Neural progenitor cell (in vitro differentiated cells): ENCODE measurements at regions not wholly inside any gene's neighbourhood (a gene's known extent, or its start where the extent isn't known, plus 50 kb on each side); places are given as distances from the start of the nearest gene placed in this dataset.

Experiments
- DNase-seq: peaks from one replicate; pipeline ENCODE4 v3.0.0-alpha.2; 2016; ENCODE audit warnings: low spot score
- H2AFZ ChIP-seq: fragments of 200-600 bp; sonication (generic); replicated peaks from 2 replicates; pipeline ENCODE4 v1.6.1; 2016; ENCODE audit warnings: antibody characterized with exemption
- H3F3A ChIP-seq: fragments of 200-600 bp; sonication (generic); 2 replicates; pipeline ENCODE4 v1.6.1; 2016; ENCODE audit warnings: antibody characterized with exemption, low read depth
- H3K27ac ChIP-seq: fragments of 200-600 bp; sonication (generic); 2 replicates; pipeline ENCODE4 v1.5.1; 2016; ENCODE audit warnings: mild to moderate bottlenecking
- H3K27me3 ChIP-seq: fragments of 200-600 bp; sonication (generic); 2 replicates; pipeline ENCODE4 v1.6.1; 2016; ENCODE audit warnings: mild to moderate bottlenecking, moderate library complexity
- H3K36me3 ChIP-seq: fragments of 200-600 bp; sonication (generic); 2 replicates; pipeline ENCODE4 v1.5.1; 2016
- H3K4me1 ChIP-seq: fragments of 200-600 bp; sonication (generic); 2 replicates; pipeline ENCODE4 v1.6.1; 2016; ENCODE audit warnings: mixed run types
- H3K4me2 ChIP-seq: fragments of 200-600 bp; sonication (generic); 2 replicates; pipeline ENCODE4 v1.6.1; 2016
- H3K4me3 ChIP-seq: fragments of 200-600 bp; sonication (generic); 2 replicates; pipeline ENCODE4 v1.5.1; 2016
- H3K79me2 ChIP-seq: fragments of 200-600 bp; sonication (generic); 2 replicates; pipeline ENCODE4 v1.6.1; 2016; ENCODE audit warnings: low read depth
- H3K9ac ChIP-seq: fragments of 200-600 bp; sonication (generic); 2 replicates; pipeline ENCODE4 v1.6.1; 2016
- H3K9me3 ChIP-seq: fragments of 200-600 bp; sonication (generic); 2 replicates; pipeline ENCODE4 v1.5.1; 2016; ENCODE audit warnings: low read depth
- H4K20me1 ChIP-seq: fragments of 200-600 bp; sonication (generic); 2 replicates; pipeline ENCODE4 v1.6.1; 2016; ENCODE audit warnings: low read depth
- H3K27ac Mint-ChIP-seq: 3 replicates; pipeline ENCODE4 v1.8.0; 2021; ENCODE audit warnings: mixed read lengths
- H3K27me3 Mint-ChIP-seq: 2 replicates; pipeline ENCODE4 v1.8.0; 2022; ENCODE audit warnings: low read depth, mild to moderate bottlenecking, inconsistent platforms, moderate library complexity, mixed read lengths; ENCODE audit not compliant: insufficient read depth
- H3K36me3 Mint-ChIP-seq: 3 replicates; pipeline ENCODE4 v1.8.0; 2021; ENCODE audit warnings: mixed read lengths
- H3K4me1 Mint-ChIP-seq: 3 replicates; pipeline ENCODE4 v1.8.0; 2021; ENCODE audit warnings: mixed read lengths
- H3K4me3 Mint-ChIP-seq: 3 replicates; pipeline ENCODE4 v1.8.0; 2021; ENCODE audit warnings: mild to moderate bottlenecking, moderate library complexity, mixed read lengths
- H3K9me3 Mint-ChIP-seq: 3 replicates; pipeline ENCODE4 v1.8.0; 2020; ENCODE audit warnings: mixed read lengths
- CTCF ChIP-seq: fragments of 200-600 bp; sonication (generic); IDR thresholded peaks from 2 replicates; pipeline ENCODE4 v1.5.1; 2017; ENCODE audit warnings: antibody characterized with exemption, mild to moderate bottlenecking
- EZH2 ChIP-seq: fragments of 200-600 bp; sonication (generic); IDR thresholded peaks from 2 replicates; pipeline ENCODE4 v1.6.1; 2017; ENCODE audit warnings: antibody characterized with exemption, mild to moderate bottlenecking, moderate library complexity
- EZH2phosphoT487 ChIP-seq: fragments of 200-600 bp; sonication (generic); IDR thresholded peaks from 2 replicates; pipeline ENCODE4 v1.6.1; 2017; ENCODE audit warnings: antibody characterized with exemption

GRCh38 chr3:177473184-177473583 lies 275.9 kb upstream of the TBL1XR1 start:
- H3K4me3 Mint-ChIP-seq: no peak overlapping the region
- H3K36me3 Mint-ChIP-seq: no peaks in the 10 kb centered on the region
- no peaks in the 10 kb centered on the region for H3K27me3 ChIP-seq
- H3K4me1 ChIP-seq: peaks cover 8% of the 10 kb centered on the region
- H4K20me1 ChIP-seq: no peaks in the 10 kb centered on the region
- H3K79me2 ChIP-seq: no peaks in the 10 kb centered on the region
- H3K9ac ChIP-seq: no peak overlapping the region
- H3K9me3 Mint-ChIP-seq: no peaks in the 10 kb centered on the region
- peaks cover 3% of the 10 kb centered on the region for H3K27me3 Mint-ChIP-seq
- H3K27ac ChIP-seq: no peak overlapping the region
- no peaks in the 10 kb centered on the region for H3K36me3 ChIP-seq
- TF ChIP-seq EZH2phosphoT487 (no peak), CTCF (no peak), EZH2 (no peak)
- H2AFZ ChIP-seq: no peak overlapping the region
- DNase-seq: no peak
- H3K4me2 ChIP-seq: peak overlapping the region; percentile 32
- peaks cover 46% of the 10 kb centered on the region for H3K4me1 Mint-ChIP-seq
- peak overlapping the region; percentile 84 for H3K27ac Mint-ChIP-seq
- no peaks in the 10 kb centered on the region for H3F3A ChIP-seq
- no peak overlapping the region for H3K4me3 ChIP-seq
- H3K9me3 ChIP-seq: no peaks in the 10 kb centered on the region

GRCh38 chr3:177473903-177474302 lies 276.6 kb upstream of the TBL1XR1 start:
- H3K27ac Mint-ChIP-seq: no peak overlapping the region
- H3K4me1 ChIP-seq: peaks cover 8% of the 10 kb centered on the region
- H3K4me3 Mint-ChIP-seq: no peak overlapping the region

GRCh38 chr3:177474652-177475355 lies 277.5 kb upstream of the TBL1XR1 start:
- Histone ChIP-seq H3K79me2 (no peaks in the 10 kb centered on the region), H4K20me1 (no peaks in the 10 kb centered on the region), H3K27ac (no peak overlapping the region), H3K4me2 (no peak overlapping the region), H3K36me3 (no peaks in the 10 kb centered on the region), H3K9me3 (no peaks in the 10 kb centered on the region), H3K4me1 (peaks cover 8% of the 10 kb centered on the region), H3K27me3 (no peaks in the 10 kb centered on the region), H2AFZ (no peak overlapping the region), H3K9ac (no peak overlapping the region), H3F3A (no peaks in the 10 kb centered on the region), H3K4me3 (no peak overlapping the region)
- H3K4me3 Mint-ChIP-seq: no peak overlapping the region
- H3K27me3 Mint-ChIP-seq: no peaks in the 10 kb centered on the region
- no peak for TF ChIP-seq EZH2phosphoT487
- no peak for TF ChIP-seq EZH2
- TF ChIP-seq CTCF: no peak
- no peaks in the 10 kb centered on the region for H3K36me3 Mint-ChIP-seq
- DNase-seq: no peak
- no peaks in the 10 kb centered on the region for H3K9me3 Mint-ChIP-seq
- H3K4me1 Mint-ChIP-seq: peaks cover 44% of the 10 kb centered on the region
- peak overlapping the region; percentile 82 for H3K27ac Mint-ChIP-seq

More at GRCh38 chr3:177473903-177474302, 276.6 kb upstream of the TBL1XR1 start:
- no peaks in the 10 kb centered on the region for H4K20me1 ChIP-seq
- DNase-seq: no peak
- TF ChIP-seq CTCF (no peak), EZH2phosphoT487 (no peak), EZH2 (no peak)
- H3K79me2 ChIP-seq: no peaks in the 10 kb centered on the region
- H3K9me3 Mint-ChIP-seq: no peaks in the 10 kb centered on the region
- no peaks in the 10 kb centered on the region for H3K27me3 ChIP-seq
- H3K27ac ChIP-seq: no peak overlapping the region
- no peak overlapping the region for H2AFZ ChIP-seq
- H3K36me3 Mint-ChIP-seq: no peaks in the 10 kb centered on the region
- H3K4me2 ChIP-seq: no peak overlapping the region
- no peaks in the 10 kb centered on the region for H3K9me3 ChIP-seq
- H3K27me3 Mint-ChIP-seq: peaks cover 3% of the 10 kb centered on the region
- no peaks in the 10 kb centered on the region for H3F3A ChIP-seq
- peaks cover 45% of the 10 kb centered on the region for H3K4me1 Mint-ChIP-seq
- no peak overlapping the region for H3K9ac ChIP-seq
- no peaks in the 10 kb centered on the region for H3K36me3 ChIP-seq
- no peak overlapping the region for H3K4me3 ChIP-seq
